ENCODE measurements at regions not wholly inside any gene's neighbourhood (a gene's known extent, or its start where the extent isn't known, plus 50 kb on each side); places are given as distances from the start of the nearest gene placed in this dataset.

- TF ChIP-seq CTCF (IDR thresholded peaks at IDR 0.05 in 8 of 11, conservative IDR thresholded peaks at IDR 0.05 in 3 of 11), result no peak
- no peak for TF ChIP-seq POLR2A (IDR thresholded peaks at IDR 0.05)
Measured at GRCh38 chr15:38674448-38674847, 109.8 kb upstream of the RASGRP1 start.

All from spleen (tissue), 7 donors.